HEK293 (cell line): ENCODE measurements at regions not wholly inside any gene's neighbourhood (a gene's known extent, or its start where the extent isn't known, plus 50 kb on each side); places are given as distances from the start of the nearest gene placed in this dataset.
"Not testable (repeated sequence)": the region's sequence is repeated elsewhere in the genome, so short reads cannot be mapped to it uniquely, and the experiment has no call there.

ENCODE experiments used
- YY1 ChIP-seq: fragments of 450-650 bp; formaldehyde crosslinking; IDR thresholded peaks from 2 replicates; pipeline ENCODE4 v1.5.1; 2018; ENCODE audit warnings: missing biosample characterization, missing genetic modification characterization
- ZBTB7A ChIP-seq: fragments of 450-650 bp; formaldehyde crosslinking; IDR thresholded peaks from 2 replicates; pipeline ENCODE4 v1.5.1; 2016; ENCODE audit warnings: low read depth, missing biosample characterization, missing genetic modification characterization
- ZNF138 ChIP-seq: fragments of 450-650 bp; formaldehyde crosslinking; IDR thresholded peaks from 2 replicates; pipeline ENCODE4 v1.5.1; 2016; ENCODE audit warnings: missing biosample characterization, missing genetic modification characterization, borderline replicate concordance
- ZNF174 ChIP-seq: fragments of 450-650 bp; formaldehyde crosslinking; IDR thresholded peaks from 2 replicates; pipeline ENCODE4 v1.5.0; 2017; ENCODE audit warnings: missing biosample characterization, mild to moderate bottlenecking, missing genetic modification characterization
- ZNF426 ChIP-seq: fragments of 450-650 bp; formaldehyde crosslinking; IDR thresholded peaks from 2 replicates; pipeline ENCODE4 v1.5.1; 2017; ENCODE audit warnings: missing biosample characterization, missing genetic modification characterization, mild to moderate bottlenecking, inconsistent platforms, moderate library complexity
- ZNF510 ChIP-seq: fragments of 450-650 bp; formaldehyde crosslinking; IDR thresholded peaks from 2 replicates; pipeline ENCODE4 v1.5.1; 2018; ENCODE audit warnings: mild to moderate bottlenecking, missing genetic modification characterization, missing biosample characterization; ENCODE audit not compliant: insufficient replicate concordance
- ZNF658 ChIP-seq: fragments of 450-650 bp; formaldehyde crosslinking; IDR thresholded peaks from 2 replicates; pipeline ENCODE4; 2016; ENCODE audit warnings: missing biosample characterization, missing genetic modification characterization
- ZNF707 ChIP-seq: fragments of 450-650 bp; formaldehyde crosslinking; IDR thresholded peaks from 2 replicates; pipeline ENCODE4 v1.5.1; 2016; ENCODE audit warnings: missing biosample characterization, missing genetic modification characterization
- ZNF747 ChIP-seq: fragments of 450-650 bp; formaldehyde crosslinking; IDR thresholded peaks from 2 replicates; pipeline ENCODE4 v1.5.1; 2016; ENCODE audit warnings: missing biosample characterization, missing genetic modification characterization
- ZSCAN30 ChIP-seq: fragments of 450-650 bp; IDR thresholded peaks from 2 replicates; pipeline ENCODE4 v1.5.1; 2018; ENCODE audit warnings: missing biosample characterization, mild to moderate bottlenecking, missing genetic modification characterization, moderate library complexity
- TF ChIP-seq, protein P1 (sequence below): fragments of 450-650 bp; formaldehyde crosslinking; IDR thresholded peaks from 2 replicates; pipeline ENCODE4 v1.5.1; 2016; ENCODE audit warnings: missing biosample characterization, missing genetic modification characterization
- TF ChIP-seq, protein P2 (sequence below): fragments of 450-650 bp; formaldehyde crosslinking; IDR thresholded peaks from 2 replicates; pipeline ENCODE4 v1.5.1; 2016; ENCODE audit warnings: missing biosample characterization, missing genetic modification characterization, borderline replicate concordance

DNA sequence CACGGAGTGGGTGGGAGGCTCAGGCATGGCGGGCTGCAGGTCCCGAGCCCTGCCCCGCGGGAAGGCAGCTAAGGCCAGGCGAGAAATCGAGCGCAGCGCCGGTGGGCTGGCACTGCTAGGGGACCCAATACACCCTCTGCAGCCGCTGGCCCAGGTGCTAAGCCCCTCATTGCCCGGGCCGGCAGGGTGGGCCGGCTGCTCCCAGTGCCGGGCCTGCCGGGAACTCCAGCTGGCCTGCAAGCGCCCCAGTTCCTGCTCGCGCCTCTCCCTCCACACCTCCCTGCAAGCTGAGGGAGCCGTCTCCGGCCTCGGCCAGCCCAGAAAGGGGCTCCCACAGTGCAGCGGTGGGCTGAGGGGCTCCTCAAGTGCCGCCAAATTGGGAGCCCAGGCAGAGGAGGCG is 50.7 kb upstream of the GBE1 start:
- TF ChIP-seq, protein P1, sequence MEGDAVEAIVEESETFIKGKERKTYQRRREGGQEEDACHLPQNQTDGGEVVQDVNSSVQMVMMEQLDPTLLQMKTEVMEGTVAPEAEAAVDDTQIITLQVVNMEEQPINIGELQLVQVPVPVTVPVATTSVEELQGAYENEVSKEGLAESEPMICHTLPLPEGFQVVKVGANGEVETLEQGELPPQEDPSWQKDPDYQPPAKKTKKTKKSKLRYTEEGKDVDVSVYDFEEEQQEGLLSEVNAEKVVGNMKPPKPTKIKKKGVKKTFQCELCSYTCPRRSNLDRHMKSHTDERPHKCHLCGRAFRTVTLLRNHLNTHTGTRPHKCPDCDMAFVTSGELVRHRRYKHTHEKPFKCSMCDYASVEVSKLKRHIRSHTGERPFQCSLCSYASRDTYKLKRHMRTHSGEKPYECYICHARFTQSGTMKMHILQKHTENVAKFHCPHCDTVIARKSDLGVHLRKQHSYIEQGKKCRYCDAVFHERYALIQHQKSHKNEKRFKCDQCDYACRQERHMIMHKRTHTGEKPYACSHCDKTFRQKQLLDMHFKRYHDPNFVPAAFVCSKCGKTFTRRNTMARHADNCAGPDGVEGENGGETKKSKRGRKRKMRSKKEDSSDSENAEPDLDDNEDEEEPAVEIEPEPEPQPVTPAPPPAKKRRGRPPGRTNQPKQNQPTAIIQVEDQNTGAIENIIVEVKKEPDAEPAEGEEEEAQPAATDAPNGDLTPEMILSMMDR: not testable (repeated sequence)
- TF ChIP-seq, protein P2, sequence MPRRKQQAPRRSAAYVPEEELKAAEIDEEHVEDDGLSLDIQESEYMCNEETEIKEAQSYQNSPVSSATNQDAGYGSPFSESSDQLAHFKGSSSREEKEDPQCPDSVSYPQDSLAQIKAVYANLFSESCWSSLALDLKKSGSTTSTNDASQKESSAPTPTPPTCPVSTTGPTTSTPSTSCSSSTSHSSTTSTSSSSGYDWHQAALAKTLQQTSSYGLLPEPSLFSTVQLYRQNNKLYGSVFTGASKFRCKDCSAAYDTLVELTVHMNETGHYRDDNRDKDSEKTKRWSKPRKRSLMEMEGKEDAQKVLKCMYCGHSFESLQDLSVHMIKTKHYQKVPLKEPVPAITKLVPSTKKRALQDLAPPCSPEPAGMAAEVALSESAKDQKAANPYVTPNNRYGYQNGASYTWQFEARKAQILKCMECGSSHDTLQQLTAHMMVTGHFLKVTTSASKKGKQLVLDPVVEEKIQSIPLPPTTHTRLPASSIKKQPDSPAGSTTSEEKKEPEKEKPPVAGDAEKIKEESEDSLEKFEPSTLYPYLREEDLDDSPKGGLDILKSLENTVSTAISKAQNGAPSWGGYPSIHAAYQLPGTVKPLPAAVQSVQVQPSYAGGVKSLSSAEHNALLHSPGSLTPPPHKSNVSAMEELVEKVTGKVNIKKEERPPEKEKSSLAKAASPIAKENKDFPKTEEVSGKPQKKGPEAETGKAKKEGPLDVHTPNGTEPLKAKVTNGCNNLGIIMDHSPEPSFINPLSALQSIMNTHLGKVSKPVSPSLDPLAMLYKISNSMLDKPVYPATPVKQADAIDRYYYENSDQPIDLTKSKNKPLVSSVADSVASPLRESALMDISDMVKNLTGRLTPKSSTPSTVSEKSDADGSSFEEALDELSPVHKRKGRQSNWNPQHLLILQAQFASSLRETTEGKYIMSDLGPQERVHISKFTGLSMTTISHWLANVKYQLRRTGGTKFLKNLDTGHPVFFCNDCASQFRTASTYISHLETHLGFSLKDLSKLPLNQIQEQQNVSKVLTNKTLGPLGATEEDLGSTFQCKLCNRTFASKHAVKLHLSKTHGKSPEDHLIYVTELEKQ (tag by site-specific recombination): not testable (repeated sequence)
- not testable (repeated sequence) for TF ChIP-seq ZBTB7A (tag by site-specific recombination); ZNF426; ZSCAN30 (tag by site-specific recombination); ZNF707 (tag by site-specific recombination); ZNF747 (tag by site-specific recombination); YY1 (tag by site-specific recombination); ZNF138 (tag by site-specific recombination); ZNF658 (tag by site-specific recombination); ZNF510; ZNF174 (tag by site-specific recombination)
